SK-N-SH (cell line): ENCODE measurements at regions not wholly inside any gene's neighbourhood (a gene's known extent, or its start where the extent isn't known, plus 50 kb on each side); places are given as distances from the start of the nearest gene placed in this dataset.

ENCODE experiments used
- CTCF ChIA-PET: fragments of 300-600, 350-600 bp; formaldehyde crosslinking; extraction: SDS; loops from one replicate; lab custom pipeline; 2021; lab: Yijun Ruan, JAX
- POLR2A ChIA-PET: fragments of 350-600 bp; sonication (Branson Sonifier 250); formaldehyde crosslinking; extraction: SDS; loops from one replicate; lab custom pipeline; 2020; ENCODE audit warnings: antibody characterized with exemption, inconsistent platforms; lab: Yijun Ruan, JAX
- DNase-seq: peaks from one replicate; pipeline ENCODE4 v3.0.0; 2012
- H2AFZ ChIP-seq: fragments of 200-600 bp; sonication (generic); 2 replicates; pipeline ENCODE4 v1.8.1; 2016; ENCODE audit warnings: antibody characterized with exemption, mild to moderate bottlenecking, low read depth
- H3F3A ChIP-seq: fragments of 200-600 bp; sonication (generic); replicated peaks from 2 replicates; pipeline ENCODE3; 2016; ENCODE audit warnings: antibody characterized with exemption, mild to moderate bottlenecking; ENCODE audit not compliant: insufficient read depth
- H3K27ac ChIP-seq, 2 experiments: fragments of 200-500 bp in 1 of 2; fragments of 200-600 bp in 1 of 2; sonication (Bioruptor generic) in 1 of 2; sonication (generic), shearing (Covaris generic) in 1 of 2; 2 replicates each; pipeline versions ENCODE4 v1.5.1 to v1.6.1; 2014 to 2016; ENCODE audit warnings: low read depth in 2 of 2, inconsistent platforms in 1 of 2, low read length in 1 of 2, mild to moderate bottlenecking in 1 of 2, mixed read lengths in 1 of 2
- H3K27me3 ChIP-seq: fragments of 200-600 bp; sonication (generic), shearing (Covaris generic); 2 replicates; pipeline ENCODE4 v1.6.1; 2016; ENCODE audit warnings: mixed run types; ENCODE audit not compliant: insufficient read depth
- H3K36me3 ChIP-seq, 2 experiments: fragments of 200-500 bp in 1 of 2; fragments of 200-600 bp in 1 of 2; sonication (Bioruptor generic) in 1 of 2; sonication (generic) in 1 of 2; replicated peaks in 1 of 2; 2 replicates each; pipeline versions ENCODE3 to v1.5.1; 2014 to 2016; ENCODE audit warnings: low read length in 1 of 2, mild to moderate bottlenecking in 1 of 2; ENCODE audit not compliant: insufficient read depth in 2 of 2, control insufficient read depth in 1 of 2
- H3K4me1 ChIP-seq, 2 experiments: fragments of 200-500 bp in 1 of 2; fragments of 200-600 bp in 1 of 2; sonication (Bioruptor generic) in 1 of 2; sonication (generic), shearing (Covaris generic) in 1 of 2; 2 replicates each; pipeline versions ENCODE4 v1.5.1 to v1.6.1; 2014 to 2016; ENCODE audit warnings: low read depth in 1 of 2, low read length in 1 of 2, mixed run types in 1 of 2; ENCODE audit not compliant: insufficient read depth in 2 of 2, control insufficient read depth in 1 of 2
- H3K4me2 ChIP-seq: fragments of 200-600 bp; sonication (generic), shearing (Covaris generic); 2 replicates; pipeline ENCODE4 v1.6.1; 2017; ENCODE audit warnings: mixed run types
- H3K4me3 ChIP-seq, 2 experiments: fragments of 200-500 bp in 1 of 2; fragments of 200-600 bp in 1 of 2; sonication (Bioruptor generic) in 1 of 2; sonication (generic), shearing (Covaris generic) in 1 of 2; 2 replicates each; pipeline versions ENCODE4 v1.5.1 to v1.8.1; 2014 to 2016; ENCODE audit warnings: low read depth in 2 of 2, inconsistent platforms in 1 of 2, low read length in 1 of 2, mild to moderate bottlenecking in 1 of 2, mixed read lengths in 1 of 2, moderate library complexity in 1 of 2
- H3K79me2 ChIP-seq: fragments of 200-600 bp; sonication (generic); 2 replicates; pipeline ENCODE4 v1.8.1; 2017; ENCODE audit warnings: mild to moderate bottlenecking; ENCODE audit not compliant: insufficient read depth
- H3K9ac ChIP-seq: fragments of 200-600 bp; sonication (generic); 2 replicates; pipeline ENCODE4 v1.6.1; 2017; ENCODE audit warnings: mixed run types
- H3K9me2 ChIP-seq: fragments of 200-600 bp; sonication (generic); 2 replicates; pipeline ENCODE4 v1.6.1; 2017; ENCODE audit warnings: mixed run types
- H3K9me3 ChIP-seq: fragments of 200-600 bp; sonication (generic); 2 replicates; pipeline ENCODE4 v1.6.1; 2017; ENCODE audit warnings: mixed run types, mild to moderate bottlenecking, moderate library complexity
- H4K20me1 ChIP-seq: fragments of 200-600 bp; sonication (generic); 2 replicates; pipeline ENCODE4 v1.6.1; 2017; ENCODE audit warnings: mild to moderate bottlenecking, mixed run types; ENCODE audit not compliant: insufficient read depth
- CHD2 ChIP-seq: fragments of 150-350 bp; IDR thresholded peaks from 2 replicates; pipeline ENCODE4 v1.6.1; 2018; ENCODE audit warnings: low read length; ENCODE audit not compliant: partially characterized antibody
- EP300 ChIP-seq, 2 experiments: IDR thresholded peaks; 2 replicates each; pipeline versions ENCODE4 v1.4.0 to v1.6.1; 2012; ENCODE audit warnings: borderline replicate concordance in 1 of 2, low read depth in 1 of 2, low read length in 1 of 2
- EZH2phosphoT487 ChIP-seq: fragments of 200-600 bp; sonication (generic); IDR thresholded peaks from 2 replicates; pipeline ENCODE4 v1.6.1; 2017; ENCODE audit warnings: low read depth, mixed run types, mild to moderate bottlenecking, antibody characterized with exemption, moderate library complexity, borderline replicate concordance
- FOSL2 ChIP-seq: IDR thresholded peaks from 2 replicates; pipeline ENCODE4 v1.4.0; 2012; ENCODE audit warnings: low read depth, mild to moderate bottlenecking, moderate library complexity, borderline replicate concordance
- GABPA ChIP-seq: IDR thresholded peaks from 2 replicates; pipeline ENCODE4 v1.4.0; 2012; ENCODE audit warnings: low read depth, mild to moderate bottlenecking
- GATA2 ChIP-seq: sonication (generic); formaldehyde crosslinking; IDR thresholded peaks from 2 replicates; pipeline ENCODE4 v1.5.0; 2020; ENCODE audit warnings: mild to moderate bottlenecking, missing genetic modification reagents
- MEF2A ChIP-seq: IDR thresholded peaks from 2 replicates; pipeline ENCODE4 v1.4.0; 2012; ENCODE audit warnings: low read depth, borderline replicate concordance
- MXI1 ChIP-seq: IDR thresholded peaks from 2 replicates; pipeline ENCODE4 v1.6.1; 2012; ENCODE audit warnings: mild to moderate bottlenecking, low read depth, low read length, improper control_type of control experiment
- NFIC ChIP-seq: IDR thresholded peaks from 2 replicates; pipeline ENCODE4 v1.4.0; 2012; ENCODE audit warnings: borderline replicate concordance
- RAD21 ChIP-seq: IDR thresholded peaks from 2 replicates; pipeline ENCODE4 v1.6.1; 2012; ENCODE audit warnings: mild to moderate bottlenecking, low read length
- RFX5 ChIP-seq: IDR thresholded peaks from 2 replicates; pipeline ENCODE4 v1.6.1; 2012; ENCODE audit warnings: mild to moderate bottlenecking, improper control_type of control experiment, low read length
- SMC3 ChIP-seq: IDR thresholded peaks from 2 replicates; pipeline ENCODE4 v1.6.1; 2012; ENCODE audit warnings: low read depth, low read length, improper control_type of control experiment
- TAF1 ChIP-seq: IDR thresholded peaks from 2 replicates; pipeline ENCODE4 v1.6.1; 2012; ENCODE audit warnings: low read depth, mild to moderate bottlenecking, low read length, moderate library complexity, borderline replicate concordance
- TCF12 ChIP-seq: IDR thresholded peaks from 2 replicates; pipeline ENCODE4 v1.4.0; 2012
- YY1 ChIP-seq: IDR thresholded peaks from 2 replicates; pipeline ENCODE4 v1.4.0; 2012; ENCODE audit warnings: low read depth, mild to moderate bottlenecking
- WGBS: methylation state at CpG from one replicate; pipeline ENCODE4 v1.1.6; 2017; ENCODE audit warnings: low lambda C conversion rate; 5-methylcytosine and 5-hydroxymethylcytosine counted together
- TF ChIP-seq, protein P1 (sequence below): IDR thresholded peaks from 2 replicates; pipeline ENCODE4 v1.4.0; 2012; ENCODE audit warnings: low read depth, borderline replicate concordance
- TF ChIP-seq, protein P2 (sequence below): IDR thresholded peaks from 2 replicates; pipeline ENCODE4 v1.4.0; 2012; ENCODE audit warnings: low read depth
- TF ChIP-seq, protein P3 (sequence below): IDR thresholded peaks from 2 replicates; pipeline ENCODE4 v1.4.0; 2012; ENCODE audit warnings: low read depth, borderline replicate concordance

DNA sequence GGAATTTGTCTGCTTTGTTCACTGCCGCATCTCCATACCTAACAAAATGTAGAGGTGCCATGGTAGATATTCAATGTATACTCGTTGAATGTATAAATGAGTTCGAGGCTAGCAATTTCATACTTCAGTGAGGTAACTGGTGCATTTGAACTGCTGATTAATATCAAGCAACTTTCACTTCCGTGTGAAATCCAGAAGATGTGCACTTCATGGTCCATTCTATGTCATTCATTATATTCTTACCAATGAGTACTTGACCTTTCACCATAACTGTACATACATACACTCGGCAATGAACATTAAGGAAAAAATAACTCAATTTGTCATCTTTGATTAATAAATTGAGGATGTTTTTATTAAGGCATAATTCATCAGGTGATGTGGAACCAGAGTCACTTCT is 598.5 kb downstream of the ZNF385D start:
- Histone ChIP-seq H3K4me2 (no peak overlapping the region), H3K9me3 (no peaks in the 10 kb centered on the region), H3K79me2 (no peaks in the 10 kb centered on the region), H3K4me1 (no peaks in the 10 kb centered on the region), H4K20me1 (no peaks in the 10 kb centered on the region), H3K9me2 (no peaks in the 10 kb centered on the region), H2AFZ (no peak overlapping the region), H3K9ac (no peak overlapping the region), H3F3A (no peaks in the 10 kb centered on the region), H3K27ac (no peak overlapping the region), H3K4me3 (no peak overlapping the region), H3K36me3 (no peaks in the 10 kb centered on the region), H3K27me3 (no peaks in the 10 kb centered on the region)
- TF ChIP-seq FOSL2: no peak
- DNase-seq: no peak
- ChIA-PET POLR2A (no interaction called here), CTCF (interaction anchor here (1.3 kb wide), 1 partner anchor 12 kb away, joined by 5 read pairs; no protein-coding TSS in a partner anchor)
- 27% methylated on average over 5 of the region's 5 CpGs for WGBS

DNA sequence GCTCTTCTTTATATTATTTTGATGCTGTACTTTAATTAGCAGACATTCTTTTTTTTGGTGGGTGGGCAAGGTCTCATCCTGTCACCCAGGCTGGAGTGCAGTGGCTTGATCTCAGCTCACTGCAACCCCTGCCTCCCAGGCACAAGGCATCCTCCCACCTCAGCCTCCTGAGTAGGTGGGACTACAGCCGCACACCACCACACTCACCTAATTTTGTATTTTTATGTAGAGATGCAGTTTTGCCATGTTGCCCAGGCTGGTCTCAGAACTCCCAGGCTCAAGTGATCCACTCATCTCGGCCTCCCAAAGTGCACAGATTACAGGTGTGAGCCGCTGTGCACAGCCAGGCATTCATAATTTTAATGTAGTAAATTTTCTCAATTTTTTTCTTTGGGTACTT is 608.1 kb downstream of the ZNF385D start:
- H3K4me3 ChIP-seq: no peak overlapping the region
- no peaks in the 10 kb centered on the region for H3K4me1 ChIP-seq
- H3F3A ChIP-seq: no peaks in the 10 kb centered on the region
- H3K4me2 ChIP-seq: no peak overlapping the region
- no peaks in the 10 kb centered on the region for H3K9me3 ChIP-seq
- ChIA-PET CTCF (no interaction called here), POLR2A (no interaction called here)
- no peak overlapping the region for H2AFZ ChIP-seq
- DNase-seq: no peak
- H3K9ac ChIP-seq: no peak overlapping the region
- no peaks in the 10 kb centered on the region for H3K79me2 ChIP-seq
- TF ChIP-seq MEF2A: no peak
- no peak for TF ChIP-seq CHD2
- TF ChIP-seq GATA2 (CRISPR knock-in tag): no peak
- no peak for TF ChIP-seq YY1
- TF ChIP-seq GABPA: no peak
- no peak for TF ChIP-seq TAF1
- TF ChIP-seq EP300 (IDR thresholded peaks at IDR 0.05; ENCODE audit: borderline replicate concordance in 1 of 2, low read depth in 1 of 2, low read length in 1 of 2): no peak
- TF ChIP-seq SMC3: no peak
- no peak for TF ChIP-seq RAD21
- TF ChIP-seq MXI1: no peak
- TF ChIP-seq, protein P1, sequence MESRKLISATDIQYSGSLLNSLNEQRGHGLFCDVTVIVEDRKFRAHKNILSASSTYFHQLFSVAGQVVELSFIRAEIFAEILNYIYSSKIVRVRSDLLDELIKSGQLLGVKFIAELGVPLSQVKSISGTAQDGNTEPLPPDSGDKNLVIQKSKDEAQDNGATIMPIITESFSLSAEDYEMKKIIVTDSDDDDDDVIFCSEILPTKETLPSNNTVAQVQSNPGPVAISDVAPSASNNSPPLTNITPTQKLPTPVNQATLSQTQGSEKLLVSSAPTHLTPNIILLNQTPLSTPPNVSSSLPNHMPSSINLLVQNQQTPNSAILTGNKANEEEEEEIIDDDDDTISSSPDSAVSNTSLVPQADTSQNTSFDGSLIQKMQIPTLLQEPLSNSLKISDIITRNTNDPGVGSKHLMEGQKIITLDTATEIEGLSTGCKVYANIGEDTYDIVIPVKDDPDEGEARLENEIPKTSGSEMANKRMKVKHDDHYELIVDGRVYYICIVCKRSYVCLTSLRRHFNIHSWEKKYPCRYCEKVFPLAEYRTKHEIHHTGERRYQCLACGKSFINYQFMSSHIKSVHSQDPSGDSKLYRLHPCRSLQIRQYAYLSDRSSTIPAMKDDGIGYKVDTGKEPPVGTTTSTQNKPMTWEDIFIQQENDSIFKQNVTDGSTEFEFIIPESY: no peak
- TF ChIP-seq EZH2phosphoT487: no peak
- TF ChIP-seq, protein P2, sequence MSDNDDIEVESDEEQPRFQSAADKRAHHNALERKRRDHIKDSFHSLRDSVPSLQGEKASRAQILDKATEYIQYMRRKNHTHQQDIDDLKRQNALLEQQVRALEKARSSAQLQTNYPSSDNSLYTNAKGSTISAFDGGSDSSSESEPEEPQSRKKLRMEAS: no peak
- TF ChIP-seq NFIC: no peak
- no peak for TF ChIP-seq FOSL2
- TF ChIP-seq RFX5: no peak
- TF ChIP-seq, protein P3, sequence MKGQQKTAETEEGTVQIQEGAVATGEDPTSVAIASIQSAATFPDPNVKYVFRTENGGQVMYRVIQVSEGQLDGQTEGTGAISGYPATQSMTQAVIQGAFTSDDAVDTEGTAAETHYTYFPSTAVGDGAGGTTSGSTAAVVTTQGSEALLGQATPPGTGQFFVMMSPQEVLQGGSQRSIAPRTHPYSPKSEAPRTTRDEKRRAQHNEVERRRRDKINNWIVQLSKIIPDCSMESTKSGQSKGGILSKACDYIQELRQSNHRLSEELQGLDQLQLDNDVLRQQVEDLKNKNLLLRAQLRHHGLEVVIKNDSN: no peak
- no peak for TF ChIP-seq TCF12
- H3K27me3 ChIP-seq: no peaks in the 10 kb centered on the region
- 77% methylated on average over 3 of the region's 3 CpGs for WGBS
- H3K36me3 ChIP-seq: no peaks in the 10 kb centered on the region
- no peaks in the 10 kb centered on the region for H3K9me2 ChIP-seq
- H4K20me1 ChIP-seq: no peaks in the 10 kb centered on the region
- H3K27ac ChIP-seq: no peak overlapping the region
